SK-N-SH (cell line): ENCODE measurements at regions not wholly inside any gene's neighbourhood (a gene's known extent, or its start where the extent isn't known, plus 50 kb on each side); places are given as distances from the start of the nearest gene placed in this dataset.

Experiments
- EZH2phosphoT487 ChIP-seq: fragments of 200-600 bp; sonication (generic); IDR thresholded peaks from 2 replicates; pipeline ENCODE4 v1.6.1; 2017; ENCODE audit warnings: low read depth, mixed run types, mild to moderate bottlenecking, antibody characterized with exemption, moderate library complexity, borderline replicate concordance
- FOXM1 ChIP-seq: IDR thresholded peaks from 2 replicates; pipeline ENCODE4 v1.4.0; 2012; ENCODE audit warnings: low read depth, mild to moderate bottlenecking
- TF ChIP-seq, protein P1 (sequence below): IDR thresholded peaks from 2 replicates; pipeline ENCODE4 v1.4.0; 2012; ENCODE audit warnings: low read depth
- TF ChIP-seq, protein P2 (sequence below): fragments of 200-600 bp; sonication (generic); IDR thresholded peaks from 2 replicates; pipeline ENCODE4 v1.6.1; 2017; ENCODE audit warnings: antibody characterized with exemption, mild to moderate bottlenecking, moderate library complexity
- TF ChIP-seq, protein P3 (sequence below): IDR thresholded peaks from 2 replicates; pipeline ENCODE4 v1.4.0; 2012; ENCODE audit warnings: low read depth, borderline replicate concordance

DNA sequence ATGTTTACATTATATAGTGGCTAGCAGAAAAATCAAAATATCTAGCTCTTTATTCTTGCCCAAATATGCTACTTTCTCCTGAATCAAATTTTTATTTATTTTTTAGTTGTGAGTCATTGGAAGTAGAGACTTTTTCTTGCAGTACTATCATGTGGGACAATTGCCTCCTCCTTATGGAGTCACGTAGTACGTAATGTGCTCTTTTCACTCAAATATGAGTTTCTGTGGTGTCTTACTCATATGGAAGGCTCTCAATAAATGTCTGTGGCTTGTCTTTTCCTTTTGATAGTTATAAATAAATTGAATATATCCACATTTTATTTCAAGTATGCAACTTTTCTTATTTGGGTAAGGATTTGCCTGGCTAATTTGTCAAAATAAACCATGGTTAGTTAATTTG is 1411.0 kb upstream of the SLC10A2 start:
- TF ChIP-seq, protein P1, sequence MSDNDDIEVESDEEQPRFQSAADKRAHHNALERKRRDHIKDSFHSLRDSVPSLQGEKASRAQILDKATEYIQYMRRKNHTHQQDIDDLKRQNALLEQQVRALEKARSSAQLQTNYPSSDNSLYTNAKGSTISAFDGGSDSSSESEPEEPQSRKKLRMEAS, result no peak
- TF ChIP-seq EZH2phosphoT487, result no peak
- TF ChIP-seq FOXM1, result no peak
- TF ChIP-seq, protein P2, sequence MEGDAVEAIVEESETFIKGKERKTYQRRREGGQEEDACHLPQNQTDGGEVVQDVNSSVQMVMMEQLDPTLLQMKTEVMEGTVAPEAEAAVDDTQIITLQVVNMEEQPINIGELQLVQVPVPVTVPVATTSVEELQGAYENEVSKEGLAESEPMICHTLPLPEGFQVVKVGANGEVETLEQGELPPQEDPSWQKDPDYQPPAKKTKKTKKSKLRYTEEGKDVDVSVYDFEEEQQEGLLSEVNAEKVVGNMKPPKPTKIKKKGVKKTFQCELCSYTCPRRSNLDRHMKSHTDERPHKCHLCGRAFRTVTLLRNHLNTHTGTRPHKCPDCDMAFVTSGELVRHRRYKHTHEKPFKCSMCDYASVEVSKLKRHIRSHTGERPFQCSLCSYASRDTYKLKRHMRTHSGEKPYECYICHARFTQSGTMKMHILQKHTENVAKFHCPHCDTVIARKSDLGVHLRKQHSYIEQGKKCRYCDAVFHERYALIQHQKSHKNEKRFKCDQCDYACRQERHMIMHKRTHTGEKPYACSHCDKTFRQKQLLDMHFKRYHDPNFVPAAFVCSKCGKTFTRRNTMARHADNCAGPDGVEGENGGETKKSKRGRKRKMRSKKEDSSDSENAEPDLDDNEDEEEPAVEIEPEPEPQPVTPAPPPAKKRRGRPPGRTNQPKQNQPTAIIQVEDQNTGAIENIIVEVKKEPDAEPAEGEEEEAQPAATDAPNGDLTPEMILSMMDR, result no peak
- TF ChIP-seq, protein P3, sequence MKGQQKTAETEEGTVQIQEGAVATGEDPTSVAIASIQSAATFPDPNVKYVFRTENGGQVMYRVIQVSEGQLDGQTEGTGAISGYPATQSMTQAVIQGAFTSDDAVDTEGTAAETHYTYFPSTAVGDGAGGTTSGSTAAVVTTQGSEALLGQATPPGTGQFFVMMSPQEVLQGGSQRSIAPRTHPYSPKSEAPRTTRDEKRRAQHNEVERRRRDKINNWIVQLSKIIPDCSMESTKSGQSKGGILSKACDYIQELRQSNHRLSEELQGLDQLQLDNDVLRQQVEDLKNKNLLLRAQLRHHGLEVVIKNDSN, result no peak
